Hepatocyte (in vitro differentiated cells): ENCODE measurements at regions not wholly inside any gene's neighbourhood (a gene's known extent, or its start where the extent isn't known, plus 50 kb on each side); places are given as distances from the start of the nearest gene placed in this dataset.

Experiments used
- EZH2 ChIP-seq: fragments of 200-600 bp; sonication (generic); IDR thresholded peaks from 2 replicates; pipeline ENCODE4 v1.6.1; 2016; ENCODE audit warnings: antibody characterized with exemption, mild to moderate bottlenecking, borderline replicate concordance
- EZH2phosphoT487 ChIP-seq: fragments of 200-600 bp; sonication (generic); IDR thresholded peaks from one replicate; pipeline ENCODE4 v1.6.1; 2018; ENCODE audit warnings: antibody characterized with exemption, mild to moderate bottlenecking, low read depth, moderate library complexity; ENCODE audit not compliant: unreplicated experiment, severe bottlenecking
- TF ChIP-seq, protein P1 (sequence below): fragments of 200-600 bp; sonication (generic); IDR thresholded peaks from 2 replicates; pipeline ENCODE4 v1.5.1; 2016; ENCODE audit warnings: antibody characterized with exemption, mild to moderate bottlenecking; ENCODE audit not compliant: poor library complexity

DNA sequence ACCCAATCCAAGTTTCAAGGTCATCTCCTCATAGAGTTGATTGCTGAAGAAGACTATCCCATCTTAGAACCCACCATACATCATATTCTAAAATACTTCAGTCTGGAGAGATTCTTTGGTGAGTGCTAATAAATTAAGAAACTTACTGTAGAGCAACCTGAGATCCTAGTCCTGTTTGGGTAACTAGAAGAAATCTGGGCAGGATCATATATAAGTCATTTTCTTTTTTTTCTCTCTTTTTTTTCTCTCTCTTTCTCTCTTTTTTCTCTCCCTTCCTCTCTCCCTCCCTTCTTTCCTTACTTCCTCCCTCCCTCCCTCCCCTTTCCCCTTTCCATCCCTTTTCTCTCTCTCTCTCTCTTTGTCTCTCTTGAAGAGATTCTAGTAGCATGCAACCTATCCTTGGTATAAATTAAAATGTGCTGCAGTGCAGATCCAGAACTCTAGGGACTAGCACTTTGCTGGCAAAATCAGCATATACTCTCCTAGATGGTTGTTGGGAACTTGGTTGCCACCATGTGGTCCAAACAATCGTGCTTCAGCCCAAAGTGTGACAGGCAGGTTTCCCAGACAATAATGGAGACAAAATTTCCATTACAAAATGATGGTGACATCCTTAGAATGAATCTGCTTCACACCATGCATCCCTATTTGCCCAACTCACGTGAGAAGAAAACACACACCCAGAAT lies 399.4 kb upstream of the CELF4 start:
- TF ChIP-seq, protein P1, sequence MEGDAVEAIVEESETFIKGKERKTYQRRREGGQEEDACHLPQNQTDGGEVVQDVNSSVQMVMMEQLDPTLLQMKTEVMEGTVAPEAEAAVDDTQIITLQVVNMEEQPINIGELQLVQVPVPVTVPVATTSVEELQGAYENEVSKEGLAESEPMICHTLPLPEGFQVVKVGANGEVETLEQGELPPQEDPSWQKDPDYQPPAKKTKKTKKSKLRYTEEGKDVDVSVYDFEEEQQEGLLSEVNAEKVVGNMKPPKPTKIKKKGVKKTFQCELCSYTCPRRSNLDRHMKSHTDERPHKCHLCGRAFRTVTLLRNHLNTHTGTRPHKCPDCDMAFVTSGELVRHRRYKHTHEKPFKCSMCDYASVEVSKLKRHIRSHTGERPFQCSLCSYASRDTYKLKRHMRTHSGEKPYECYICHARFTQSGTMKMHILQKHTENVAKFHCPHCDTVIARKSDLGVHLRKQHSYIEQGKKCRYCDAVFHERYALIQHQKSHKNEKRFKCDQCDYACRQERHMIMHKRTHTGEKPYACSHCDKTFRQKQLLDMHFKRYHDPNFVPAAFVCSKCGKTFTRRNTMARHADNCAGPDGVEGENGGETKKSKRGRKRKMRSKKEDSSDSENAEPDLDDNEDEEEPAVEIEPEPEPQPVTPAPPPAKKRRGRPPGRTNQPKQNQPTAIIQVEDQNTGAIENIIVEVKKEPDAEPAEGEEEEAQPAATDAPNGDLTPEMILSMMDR, result no peak
- TF ChIP-seq EZH2 (no peak), EZH2phosphoT487 (no peak)
